IMR-90 (cell line): ENCODE measurements at regions not wholly inside any gene's neighbourhood (a gene's known extent, or its start where the extent isn't known, plus 50 kb on each side); places are given as distances from the start of the nearest gene placed in this dataset.

Experiments
- CTCF ChIP-seq: conservative IDR thresholded peaks from 2 replicates; pipeline ENCODE4 v1.5.1; 2012; ENCODE audit warnings: mild to moderate bottlenecking, low read depth, low read length, improper control_type of control experiment
- NFE2L2 ChIP-seq: fragments of 150-350 bp; IDR thresholded peaks from 2 replicates; pipeline ENCODE4 v1.6.1; 2016; ENCODE audit warnings: low read depth, mild to moderate bottlenecking, low read length
- POLR2A ChIP-seq: IDR thresholded peaks from 2 replicates; pipeline ENCODE4 v1.6.1; 2012; ENCODE audit warnings: mild to moderate bottlenecking, low read depth, low read length
- RAD21 ChIP-seq: IDR thresholded peaks from 2 replicates; pipeline ENCODE4 v1.6.1; 2012; ENCODE audit warnings: low read length, improper control_type of control experiment
- RFX5 ChIP-seq: IDR thresholded peaks from 2 replicates; pipeline ENCODE4 v1.8.0; 2012; ENCODE audit warnings: low read depth, mild to moderate bottlenecking, low read length, moderate library complexity
- SMC3 ChIP-seq: fragments of 150-350 bp; IDR thresholded peaks from 2 replicates; pipeline ENCODE4 v1.6.1; 2016; ENCODE audit warnings: low read depth, mild to moderate bottlenecking, antibody characterized with exemption, low read length, moderate library complexity
- TF ChIP-seq, protein P1 (sequence below): fragments of 150-350 bp; IDR thresholded peaks from 2 replicates; pipeline ENCODE4 v1.6.1; 2016; ENCODE audit warnings: low read depth, mild to moderate bottlenecking, low read length, moderate library complexity, borderline replicate concordance
- TF ChIP-seq, protein P2 (sequence below): fragments of 150-350 bp; IDR thresholded peaks from 2 replicates; pipeline ENCODE4 v1.6.1; 2017; ENCODE audit warnings: mild to moderate bottlenecking, antibody characterized with exemption, low read length, low read depth

DNA sequence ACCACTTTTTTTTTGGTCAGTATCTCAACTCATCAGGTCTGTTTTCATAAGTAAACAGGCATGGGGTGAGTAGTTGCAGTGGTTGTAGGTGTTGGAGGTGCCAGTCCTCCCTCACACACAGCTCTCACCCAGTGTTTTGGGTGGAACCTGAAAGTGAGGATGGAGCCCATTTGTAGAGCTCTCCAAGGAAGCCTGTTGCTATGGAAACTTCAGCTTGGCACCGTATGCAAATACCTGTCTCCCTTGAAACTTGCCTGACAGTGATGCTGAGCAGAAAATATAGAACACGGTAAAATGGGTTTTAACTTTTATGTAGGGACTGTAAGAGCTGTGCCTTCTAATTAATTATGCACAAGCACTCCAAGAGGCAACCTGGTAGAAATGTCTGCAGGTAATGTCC, 214.1 kb downstream of the AJAP1 start:
- no peak for TF ChIP-seq CTCF
- TF ChIP-seq, protein P1, sequence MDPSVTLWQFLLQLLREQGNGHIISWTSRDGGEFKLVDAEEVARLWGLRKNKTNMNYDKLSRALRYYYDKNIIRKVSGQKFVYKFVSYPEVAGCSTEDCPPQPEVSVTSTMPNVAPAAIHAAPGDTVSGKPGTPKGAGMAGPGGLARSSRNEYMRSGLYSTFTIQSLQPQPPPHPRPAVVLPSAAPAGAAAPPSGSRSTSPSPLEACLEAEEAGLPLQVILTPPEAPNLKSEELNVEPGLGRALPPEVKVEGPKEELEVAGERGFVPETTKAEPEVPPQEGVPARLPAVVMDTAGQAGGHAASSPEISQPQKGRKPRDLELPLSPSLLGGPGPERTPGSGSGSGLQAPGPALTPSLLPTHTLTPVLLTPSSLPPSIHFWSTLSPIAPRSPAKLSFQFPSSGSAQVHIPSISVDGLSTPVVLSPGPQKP, result no peak
- TF ChIP-seq RAD21, result no peak
- TF ChIP-seq, protein P2, sequence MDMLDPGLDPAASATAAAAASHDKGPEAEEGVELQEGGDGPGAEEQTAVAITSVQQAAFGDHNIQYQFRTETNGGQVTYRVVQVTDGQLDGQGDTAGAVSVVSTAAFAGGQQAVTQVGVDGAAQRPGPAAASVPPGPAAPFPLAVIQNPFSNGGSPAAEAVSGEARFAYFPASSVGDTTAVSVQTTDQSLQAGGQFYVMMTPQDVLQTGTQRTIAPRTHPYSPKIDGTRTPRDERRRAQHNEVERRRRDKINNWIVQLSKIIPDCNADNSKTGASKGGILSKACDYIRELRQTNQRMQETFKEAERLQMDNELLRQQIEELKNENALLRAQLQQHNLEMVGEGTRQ, result no peak
- no peak for TF ChIP-seq SMC3
- no peak for TF ChIP-seq NFE2L2
- no peak for TF ChIP-seq RFX5
- no peak for TF ChIP-seq POLR2A
